ENCODE measurements at regions not wholly inside any gene's neighbourhood (a gene's known extent, or its start where the extent isn't known, plus 50 kb on each side); places are given as distances from the start of the nearest gene placed in this dataset.
A peak's percentile ranks its signal among the peaks of the same experiment; 100 is the strongest.

DNA sequence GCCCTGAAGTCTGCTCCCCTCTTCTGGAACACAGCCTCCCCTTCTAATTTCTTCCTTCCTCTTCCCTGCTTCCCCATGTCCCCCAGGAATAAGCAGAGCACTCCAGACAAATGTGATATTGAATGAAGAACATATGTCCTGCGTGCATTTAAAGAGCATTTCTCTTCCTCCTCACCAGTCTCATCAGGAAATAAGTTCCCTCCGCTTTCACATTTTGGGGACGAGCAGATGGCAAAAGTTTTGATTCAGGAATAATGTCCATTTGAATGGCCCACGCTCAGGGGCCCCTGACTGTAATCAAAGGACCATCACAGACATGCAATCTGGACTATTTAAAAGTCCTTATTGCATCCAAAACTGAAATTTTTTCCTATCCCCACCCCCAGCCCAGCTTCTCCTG is 316.1 kb downstream of the CDK5RAP2 start:
- no peak overlapping the region for H4K91ac ChIP-seq (ENCODE audit: low read depth, low read length)
- H3K27me3 ChIP-seq (ENCODE audit: insufficient read depth, low read length) = no peaks in the 10 kb centered on the region
- H3K4me1 ChIP-seq (ENCODE audit: control insufficient read depth in 1 of 2, insufficient read depth in 2 of 2, low read length in 2 of 2) = no peaks in the 10 kb centered on the region
- no peak overlapping the region for H4K8ac ChIP-seq (ENCODE audit: low read depth, low read length)
- no peak overlapping the region for H4K12ac ChIP-seq (ENCODE audit: low read depth, low read length)
- H3K4ac ChIP-seq (ENCODE audit: low read depth, low read length) = no peak overlapping the region
- H2BK5ac ChIP-seq (ENCODE audit: low read depth, low read length, poor library complexity) = no peak overlapping the region
- H3K9me3 ChIP-seq (ENCODE audit: insufficient read depth, low read depth, low read length) = peaks cover 2% of the 10 kb centered on the region
- H2BK120ac ChIP-seq (ENCODE audit: insufficient read depth, low read length, poor library complexity) = no peak overlapping the region
- no peak overlapping the region for H3K4me3 ChIP-seq (ENCODE audit: low read depth, low read length)
- H3K23ac ChIP-seq (ENCODE audit: low read length) = no peak overlapping the region
- WGBS (ENCODE audit: extremely low coverage, insufficient coverage, insufficient read length) = no CpG with 5 or more reads among the region's 4 CpGs
- no peak overlapping the region for H3K14ac ChIP-seq (ENCODE audit: low read length)
- H3K79me1 ChIP-seq (ENCODE audit: low read length) = no peaks in the 10 kb centered on the region
- no peaks in the 10 kb centered on the region for H3K79me2 ChIP-seq (ENCODE audit: control insufficient read depth, insufficient read depth, low read length, poor library complexity)
- H3K27ac ChIP-seq (ENCODE audit: low read depth, low read length) = no peak overlapping the region
- no peak overlapping the region for H3K18ac ChIP-seq (ENCODE audit: low read length)
- no peak overlapping the region for H2AK5ac ChIP-seq (ENCODE audit: low read length)
- H3K4me2 ChIP-seq (ENCODE audit: low read length) = no peak overlapping the region
- no peak overlapping the region for H2AFZ ChIP-seq (ENCODE audit: insufficient read depth, low read length, poor library complexity)
- H3K36me3 ChIP-seq (ENCODE audit: control insufficient read depth in 1 of 2, insufficient read depth in 2 of 2, low read length in 2 of 2) = no peaks in the 10 kb centered on the region
- no peak overlapping the region for H2BK12ac ChIP-seq (ENCODE audit: low read length)
- H3K9ac ChIP-seq (ENCODE audit: low read length) = no peak overlapping the region
- DNase-seq = no peak

DNA sequence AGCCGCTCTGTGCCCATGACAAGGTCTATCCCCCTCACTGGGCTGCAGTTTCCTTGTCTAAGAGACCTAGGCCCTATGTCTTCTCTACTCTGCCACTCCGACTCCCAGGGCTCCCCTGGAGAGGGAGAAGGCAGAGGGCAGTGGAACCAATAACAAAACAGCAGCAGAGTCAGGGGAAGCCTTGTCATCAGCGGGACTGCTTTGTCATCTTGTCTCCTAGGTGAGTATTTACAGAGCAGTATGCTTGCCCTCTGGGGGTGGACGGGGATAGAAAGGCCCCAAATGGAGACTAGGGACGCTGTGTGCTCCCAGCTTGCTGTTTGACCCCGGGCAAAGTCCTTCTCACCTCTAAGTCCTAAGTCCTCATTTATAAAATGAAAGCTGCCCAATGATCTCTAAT is 318.5 kb downstream of the CDK5RAP2 start:
- H3K4me2 ChIP-seq (ENCODE audit: low read length) = no peak overlapping the region
- H3K4me3 ChIP-seq (ENCODE audit: low read depth, low read length) = no peak overlapping the region

DNA sequence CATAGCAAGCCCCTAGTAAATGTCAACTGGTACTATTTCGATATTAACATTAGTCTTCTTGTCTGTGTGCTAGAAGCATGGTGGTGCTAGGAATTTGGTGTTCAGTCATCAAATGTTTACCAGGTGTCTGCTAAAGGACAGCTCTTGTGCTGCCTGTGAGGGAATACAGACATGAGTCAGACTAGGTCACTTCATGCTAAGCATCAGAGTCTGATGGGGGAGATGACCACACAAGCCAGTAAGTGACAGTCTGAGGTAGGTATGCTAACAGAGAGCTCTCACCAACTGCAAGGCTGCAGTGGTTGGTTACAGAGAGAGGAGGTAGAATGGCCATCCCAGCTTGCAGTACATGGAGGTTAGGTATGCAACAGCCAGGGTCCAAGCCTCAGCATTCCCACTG is 320.9 kb downstream of the CDK5RAP2 start:
- no peaks in the 10 kb centered on the region for H3K4me1 ChIP-seq (ENCODE audit: control insufficient read depth in 1 of 2, insufficient read depth in 2 of 2, low read length in 2 of 2)
- no peak overlapping the region for H2AK5ac ChIP-seq (ENCODE audit: low read length)
- H2BK5ac ChIP-seq (ENCODE audit: low read depth, low read length, poor library complexity) = no peak overlapping the region
- no peak overlapping the region for H4K8ac ChIP-seq (ENCODE audit: low read depth, low read length)
- H4K12ac ChIP-seq (ENCODE audit: low read depth, low read length) = no peak overlapping the region
- no peak overlapping the region for H3K18ac ChIP-seq (ENCODE audit: low read length)
- no peak for DNase-seq
- no peak overlapping the region for H3K4me2 ChIP-seq (ENCODE audit: low read length)
- no peak overlapping the region for H2BK120ac ChIP-seq (ENCODE audit: insufficient read depth, low read length, poor library complexity)
- no peaks in the 10 kb centered on the region for H3K79me2 ChIP-seq (ENCODE audit: control insufficient read depth, insufficient read depth, low read length, poor library complexity)
- no peak overlapping the region for H3K23ac ChIP-seq (ENCODE audit: low read length)
- H3K4me3 ChIP-seq (ENCODE audit: low read depth, low read length) = peak overlapping the region; percentile 25
- no peaks in the 10 kb centered on the region for H3K27me3 ChIP-seq (ENCODE audit: insufficient read depth, low read length)
- H2AFZ ChIP-seq (ENCODE audit: insufficient read depth, low read length, poor library complexity) = no peak overlapping the region
- no peaks in the 10 kb centered on the region for H3K36me3 ChIP-seq (ENCODE audit: control insufficient read depth in 1 of 2, insufficient read depth in 2 of 2, low read length in 2 of 2)
- no peak overlapping the region for H4K91ac ChIP-seq (ENCODE audit: low read depth, low read length)
- no CpG with 5 or more reads among the region's 1 CpG for WGBS (ENCODE audit: extremely low coverage, insufficient coverage, insufficient read length)
- no peak overlapping the region for H3K14ac ChIP-seq (ENCODE audit: low read length)
- H3K4ac ChIP-seq (ENCODE audit: low read depth, low read length) = no peak overlapping the region
- no peaks in the 10 kb centered on the region for H3K9me3 ChIP-seq (ENCODE audit: insufficient read depth, low read depth, low read length)
- H2BK12ac ChIP-seq (ENCODE audit: low read length) = no peak overlapping the region
- no peak overlapping the region for H3K9ac ChIP-seq (ENCODE audit: low read length)
- no peak overlapping the region for H3K27ac ChIP-seq (ENCODE audit: low read depth, low read length)
- no peaks in the 10 kb centered on the region for H3K79me1 ChIP-seq (ENCODE audit: low read length)

More for the DNA sequence above, 318.5 kb downstream of the CDK5RAP2 start:
- Histone ChIP-seq H2BK5ac (ENCODE audit: low read depth, low read length, poor library complexity) (no peak overlapping the region), H3K4me1 (ENCODE audit: control insufficient read depth in 1 of 2, insufficient read depth in 2 of 2, low read length in 2 of 2) (no peaks in the 10 kb centered on the region), H3K23ac (ENCODE audit: low read length) (no peak overlapping the region), H3K79me2 (ENCODE audit: control insufficient read depth, insufficient read depth, low read length, poor library complexity) (no peaks in the 10 kb centered on the region), H3K9ac (ENCODE audit: low read length) (no peak overlapping the region), H3K14ac (ENCODE audit: low read length) (no peak overlapping the region), H2BK120ac (ENCODE audit: insufficient read depth, low read length, poor library complexity) (no peak overlapping the region), H3K4ac (ENCODE audit: low read depth, low read length) (no peak overlapping the region), H2AK5ac (ENCODE audit: low read length) (no peak overlapping the region), H4K8ac (ENCODE audit: low read depth, low read length) (no peak overlapping the region), H3K27ac (ENCODE audit: low read depth, low read length) (no peak overlapping the region), H4K91ac (ENCODE audit: low read depth, low read length) (no peak overlapping the region), H3K27me3 (ENCODE audit: insufficient read depth, low read length) (no peaks in the 10 kb centered on the region), H3K36me3 (ENCODE audit: control insufficient read depth in 1 of 2, insufficient read depth in 2 of 2, low read length in 2 of 2) (no peaks in the 10 kb centered on the region), H3K18ac (ENCODE audit: low read length) (no peak overlapping the region), H3K79me1 (ENCODE audit: low read length) (no peaks in the 10 kb centered on the region), H2BK12ac (ENCODE audit: low read length) (no peak overlapping the region), H3K9me3 (ENCODE audit: insufficient read depth, low read depth, low read length) (peaks cover 2% of the 10 kb centered on the region), H2AFZ (ENCODE audit: insufficient read depth, low read length, poor library complexity) (no peak overlapping the region), H4K12ac (ENCODE audit: low read depth, low read length) (no peak overlapping the region)
- no peak for DNase-seq
- WGBS (ENCODE audit: extremely low coverage, insufficient coverage, insufficient read length) = no CpG with 5 or more reads among the region's 6 CpGs

DNA sequence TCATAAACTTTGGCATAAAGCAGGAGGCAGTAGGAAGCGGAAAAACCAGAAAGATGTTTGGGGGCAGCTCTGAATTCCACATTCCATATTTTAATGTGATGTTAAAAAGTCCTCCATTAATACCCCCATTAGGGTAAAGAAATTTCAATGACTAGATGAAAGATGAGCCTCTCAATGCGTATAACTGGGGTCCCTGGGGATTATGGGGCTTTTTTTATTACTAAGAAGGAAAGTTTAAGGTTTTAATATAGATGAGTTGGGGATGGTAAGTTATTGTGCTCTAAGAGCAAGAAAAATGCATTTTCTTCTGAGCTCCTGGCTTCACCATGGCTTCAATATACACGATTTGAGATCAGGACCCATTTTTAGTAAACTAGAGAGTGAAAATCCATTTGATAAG is 321.9 kb downstream of the CDK5RAP2 start:
- Histone ChIP-seq H3K9ac (ENCODE audit: low read length) (no peak overlapping the region), H3K9me3 (ENCODE audit: insufficient read depth, low read depth, low read length) (no peaks in the 10 kb centered on the region), H2AK5ac (ENCODE audit: low read length) (no peak overlapping the region), H2BK12ac (ENCODE audit: low read length) (no peak overlapping the region), H2BK120ac (ENCODE audit: insufficient read depth, low read length, poor library complexity) (no peak overlapping the region), H2BK5ac (ENCODE audit: low read depth, low read length, poor library complexity) (no peak overlapping the region), H3K4ac (ENCODE audit: low read depth, low read length) (no peak overlapping the region), H3K4me2 (ENCODE audit: low read length) (no peak overlapping the region), H2AFZ (ENCODE audit: insufficient read depth, low read length, poor library complexity) (no peak overlapping the region), H3K79me2 (ENCODE audit: control insufficient read depth, insufficient read depth, low read length, poor library complexity) (no peaks in the 10 kb centered on the region), H3K79me1 (ENCODE audit: low read length) (no peaks in the 10 kb centered on the region), H3K23ac (ENCODE audit: low read length) (no peak overlapping the region), H3K27me3 (ENCODE audit: insufficient read depth, low read length) (no peaks in the 10 kb centered on the region), H4K8ac (ENCODE audit: low read depth, low read length) (no peak overlapping the region), H3K27ac (ENCODE audit: low read depth, low read length) (no peak overlapping the region), H3K4me3 (ENCODE audit: low read depth, low read length) (no peak overlapping the region), H4K12ac (ENCODE audit: low read depth, low read length) (no peak overlapping the region), H3K14ac (ENCODE audit: low read length) (no peak overlapping the region), H3K4me1 (ENCODE audit: control insufficient read depth in 1 of 2, insufficient read depth in 2 of 2, low read length in 2 of 2) (no peaks in the 10 kb centered on the region), H3K36me3 (ENCODE audit: control insufficient read depth in 1 of 2, insufficient read depth in 2 of 2, low read length in 2 of 2) (no peaks in the 10 kb centered on the region), H3K18ac (ENCODE audit: low read length) (no peak overlapping the region), H4K91ac (ENCODE audit: low read depth, low read length) (no peak overlapping the region)
- no peak for DNase-seq
- WGBS (ENCODE audit: extremely low coverage, insufficient coverage, insufficient read length) = no CpG with 5 or more reads among the region's 3 CpGs

All from trophoblast cell (in vitro differentiated cells and primary cell).